ENCODE measurements at regions not wholly inside any gene's neighbourhood (a gene's known extent, or its start where the extent isn't known, plus 50 kb on each side); places are given as distances from the start of the nearest gene placed in this dataset.

GRCh38 chr15:35929740-35930444 is 383.9 kb upstream of the DPH6 start:
- Histone ChIP-seq H3K23ac (ENCODE audit: low read depth, low read length) (no peak overlapping the region), H2BK20ac (ENCODE audit: low read depth, low read length) (no peak overlapping the region), H3K27me3 (ENCODE audit: control insufficient read depth, insufficient read depth, low read length) (no peaks in the 10 kb centered on the region), H4K91ac (ENCODE audit: insufficient read depth, low read depth, low read length) (no peak overlapping the region), H2BK120ac (ENCODE audit: low read depth, low read length) (no peak overlapping the region), H2AFZ (replicated peaks; ENCODE audit: low read length, poor library complexity) (no peak overlapping the region), H4K5ac (ENCODE audit: low read depth, low read length) (no peak overlapping the region), H3K79me1 (ENCODE audit: low read depth in 1 of 2, low read length in 2 of 2) (no peaks in the 10 kb centered on the region), H3K27ac (ENCODE audit: insufficient read depth, low read length) (no peak overlapping the region), H3K9me1 (ENCODE audit: insufficient read depth, low read length) (no peaks in the 10 kb centered on the region), H3K36me3 (ENCODE audit: control insufficient read depth, insufficient read depth, low read length) (no peaks in the 10 kb centered on the region), H3K4me3 (ENCODE audit: insufficient read depth, low read depth, low read length) (no peak overlapping the region), H3K4me2 (ENCODE audit: low read depth, low read length) (no peak overlapping the region), H3K4ac (ENCODE audit: low read depth, low read length) (no peak overlapping the region), H3K4me1 (ENCODE audit: control insufficient read depth, insufficient read depth, low read length) (no peaks in the 10 kb centered on the region), H3K18ac (ENCODE audit: low read depth, low read length) (no peak overlapping the region), H4K20me1 (ENCODE audit: insufficient read depth, low read length) (no peaks in the 10 kb centered on the region), H2BK5ac (ENCODE audit: low read depth, low read length, poor library complexity, severe bottlenecking) (no peak overlapping the region), H2AK5ac (ENCODE audit: low read depth, low read length) (no peak overlapping the region), H3K14ac (replicated peaks; ENCODE audit: low read depth, low read length) (no peak overlapping the region), H2AK9ac (replicated peaks; ENCODE audit: low read depth, low read length, poor library complexity) (no peak overlapping the region), H4K8ac (ENCODE audit: low read depth in 2 of 2, low read length in 2 of 2) (no peak overlapping the region), H3K56ac (ENCODE audit: extremely low read depth, insufficient read depth, low read length) (no peak overlapping the region), H3K9me3 (ENCODE audit: control insufficient read depth, insufficient read depth, low read length) (no peaks in the 10 kb centered on the region), H3K9ac (ENCODE audit: low read depth, low read length) (no peak overlapping the region), H2BK15ac (ENCODE audit: low read depth, low read length) (no peak overlapping the region)
- intact Hi-C loops (cut with micrococcal nuclease) = no loop called here
- no TSS peak for BruUV-seq (replicated peaks)
- no CpG with 5 or more reads among the region's 4 CpGs for WGBS, 2 experiments (ENCODE audit: extremely low coverage in 2 of 2, insufficient read length in 1 of 2)
- TF ChIP-seq BHLHE40 (IDR thresholded peaks at IDR 0.05; ENCODE audit: low read depth, low read length) = no peak
- no peak for TF ChIP-seq POLR2A (IDR thresholded peaks at IDR 0.05; ENCODE audit: low read depth, low read length)
- no peak for TF ChIP-seq CTCF (conservative IDR thresholded peaks at IDR 0.05; ENCODE audit: low read depth, low read length)
- no peak for TF ChIP-seq SMC3 (IDR thresholded peaks at IDR 0.05; ENCODE audit: low read depth, low read length)
- TF ChIP-seq NFE2L2 (IDR thresholded peaks at IDR 0.05; ENCODE audit: low read depth, low read length) = no peak
- TF ChIP-seq MAZ (IDR thresholded peaks at IDR 0.05; ENCODE audit: borderline replicate concordance, low read depth, low read length) = no peak
- no peak for TF ChIP-seq RAD21 (IDR thresholded peaks at IDR 0.05; ENCODE audit: low read length)
- TF ChIP-seq CHD1 (IDR thresholded peaks at IDR 0.05; ENCODE audit: low read depth, low read length) = no peak
- TF ChIP-seq RFX5 (IDR thresholded peaks at IDR 0.05; ENCODE audit: low read depth, low read length) = no peak
- no peak for TF ChIP-seq MXI1 (IDR thresholded peaks at IDR 0.05; ENCODE audit: borderline replicate concordance, low read depth, low read length)
- no peak for TF ChIP-seq FOS (IDR thresholded peaks at IDR 0.05; ENCODE audit: low read depth, low read length)
- TF ChIP-seq RCOR1 (IDR thresholded peaks at IDR 0.05; ENCODE audit: insufficient replicate concordance, low read length) = no peak
- TF ChIP-seq, protein P1, sequence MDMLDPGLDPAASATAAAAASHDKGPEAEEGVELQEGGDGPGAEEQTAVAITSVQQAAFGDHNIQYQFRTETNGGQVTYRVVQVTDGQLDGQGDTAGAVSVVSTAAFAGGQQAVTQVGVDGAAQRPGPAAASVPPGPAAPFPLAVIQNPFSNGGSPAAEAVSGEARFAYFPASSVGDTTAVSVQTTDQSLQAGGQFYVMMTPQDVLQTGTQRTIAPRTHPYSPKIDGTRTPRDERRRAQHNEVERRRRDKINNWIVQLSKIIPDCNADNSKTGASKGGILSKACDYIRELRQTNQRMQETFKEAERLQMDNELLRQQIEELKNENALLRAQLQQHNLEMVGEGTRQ (IDR thresholded peaks at IDR 0.05; ENCODE audit: low read depth, low read length) = no peak
- TF ChIP-seq CEBPB (IDR thresholded peaks at IDR 0.05; ENCODE audit: low read depth, low read length) = no peak
- TF ChIP-seq MAFK (IDR thresholded peaks at IDR 0.05; ENCODE audit: low read depth, low read length) = no peak
- TF ChIP-seq, protein P2, sequence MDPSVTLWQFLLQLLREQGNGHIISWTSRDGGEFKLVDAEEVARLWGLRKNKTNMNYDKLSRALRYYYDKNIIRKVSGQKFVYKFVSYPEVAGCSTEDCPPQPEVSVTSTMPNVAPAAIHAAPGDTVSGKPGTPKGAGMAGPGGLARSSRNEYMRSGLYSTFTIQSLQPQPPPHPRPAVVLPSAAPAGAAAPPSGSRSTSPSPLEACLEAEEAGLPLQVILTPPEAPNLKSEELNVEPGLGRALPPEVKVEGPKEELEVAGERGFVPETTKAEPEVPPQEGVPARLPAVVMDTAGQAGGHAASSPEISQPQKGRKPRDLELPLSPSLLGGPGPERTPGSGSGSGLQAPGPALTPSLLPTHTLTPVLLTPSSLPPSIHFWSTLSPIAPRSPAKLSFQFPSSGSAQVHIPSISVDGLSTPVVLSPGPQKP (IDR thresholded peaks at IDR 0.05; ENCODE audit: borderline replicate concordance, low read depth, low read length) = no peak
- ChIA-PET POLR2A (ENCODE audit: unreplicated experiment) (no interaction called here), CTCF (no interaction called here)
- in situ Hi-C loops (cut with MboI; ENCODE audit: low sequenced_read_pairs) = no loop called here
- dilution Hi-C loops (cut with HindIII; ENCODE audit: low sequenced_read_pairs, unreplicated experiment) = no loop called here
- no peak for ATAC-seq (ENCODE audit: low read depth)
- DNase-seq = no peak

Data from IMR-90 (cell line).